ENCODE measurements at regions not wholly inside any gene's neighbourhood (a gene's known extent, or its start where the extent isn't known, plus 50 kb on each side); places are given as distances from the start of the nearest gene placed in this dataset.

GRCh38 chr18:60163622-60164021 is 209.0 kb downstream of the MC4R start:
- TF ChIP-seq CTCF (IDR thresholded peaks at IDR 0.05; ENCODE audit: low read depth, low read length) (no peak), EZH2phosphoT487 (IDR thresholded peaks at IDR 0.05; ENCODE audit: low read depth) (no peak)

All from OCI-LY3 (cell line).